Fibroblast of pulmonary artery (primary cell): ENCODE measurements at regions not wholly inside any gene's neighbourhood (a gene's known extent, or its start where the extent isn't known, plus 50 kb on each side); places are given as distances from the start of the nearest gene placed in this dataset.

Experiments used
- DNase-seq: peaks from one replicate; pipeline ENCODE4 v3.0.0-alpha.2; 2010; ENCODE audit warnings: low read depth
- H3K4me3 ChIP-seq: replicated peaks from 2 replicates; pipeline ENCODE4 v1.5.1; 2011; ENCODE audit warnings: low read depth, mild to moderate bottlenecking, control low read depth, low read length, moderate library complexity
- TF ChIP-seq, protein P1 (sequence below): IDR thresholded peaks from 2 replicates; pipeline ENCODE4 v1.5.1; 2011; ENCODE audit warnings: mild to moderate bottlenecking, control low read depth, low read length, inconsistent platforms; ENCODE audit errors: missing control alignments

DNA sequence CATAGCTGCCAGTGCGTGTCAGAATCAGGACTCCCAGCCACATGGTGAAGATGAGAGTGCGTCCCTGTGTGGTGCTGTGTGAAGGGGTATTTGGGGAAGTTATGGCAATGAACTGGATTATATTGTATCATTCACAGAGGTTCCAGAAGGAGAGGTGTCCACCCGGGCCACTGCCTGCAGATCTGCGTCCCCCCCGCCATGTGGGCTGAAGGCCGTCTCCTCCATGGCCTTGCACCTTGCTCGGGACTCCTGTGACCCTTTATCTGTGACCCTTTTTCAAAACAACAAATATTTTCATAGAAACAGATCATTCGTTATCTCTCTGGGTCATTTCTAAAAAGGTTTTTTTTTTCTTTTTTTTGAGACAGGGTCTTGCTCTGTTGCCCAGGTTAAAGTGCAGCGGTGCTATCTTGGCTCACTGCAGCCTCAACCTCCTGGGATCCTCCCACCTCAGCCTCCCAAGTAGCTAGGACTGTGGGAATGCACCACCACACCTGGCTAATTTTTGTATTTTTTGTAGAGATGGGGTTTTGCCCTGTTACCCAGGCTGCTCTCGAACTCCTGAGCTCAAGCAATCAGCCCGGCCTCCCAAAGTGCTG, 120.2 kb upstream of the ERRFI1 start:
- DNase-seq, result no peak
- H3K4me3 ChIP-seq, result no peak overlapping the region
- TF ChIP-seq, protein P1, sequence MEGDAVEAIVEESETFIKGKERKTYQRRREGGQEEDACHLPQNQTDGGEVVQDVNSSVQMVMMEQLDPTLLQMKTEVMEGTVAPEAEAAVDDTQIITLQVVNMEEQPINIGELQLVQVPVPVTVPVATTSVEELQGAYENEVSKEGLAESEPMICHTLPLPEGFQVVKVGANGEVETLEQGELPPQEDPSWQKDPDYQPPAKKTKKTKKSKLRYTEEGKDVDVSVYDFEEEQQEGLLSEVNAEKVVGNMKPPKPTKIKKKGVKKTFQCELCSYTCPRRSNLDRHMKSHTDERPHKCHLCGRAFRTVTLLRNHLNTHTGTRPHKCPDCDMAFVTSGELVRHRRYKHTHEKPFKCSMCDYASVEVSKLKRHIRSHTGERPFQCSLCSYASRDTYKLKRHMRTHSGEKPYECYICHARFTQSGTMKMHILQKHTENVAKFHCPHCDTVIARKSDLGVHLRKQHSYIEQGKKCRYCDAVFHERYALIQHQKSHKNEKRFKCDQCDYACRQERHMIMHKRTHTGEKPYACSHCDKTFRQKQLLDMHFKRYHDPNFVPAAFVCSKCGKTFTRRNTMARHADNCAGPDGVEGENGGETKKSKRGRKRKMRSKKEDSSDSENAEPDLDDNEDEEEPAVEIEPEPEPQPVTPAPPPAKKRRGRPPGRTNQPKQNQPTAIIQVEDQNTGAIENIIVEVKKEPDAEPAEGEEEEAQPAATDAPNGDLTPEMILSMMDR, result no peak

DNA sequence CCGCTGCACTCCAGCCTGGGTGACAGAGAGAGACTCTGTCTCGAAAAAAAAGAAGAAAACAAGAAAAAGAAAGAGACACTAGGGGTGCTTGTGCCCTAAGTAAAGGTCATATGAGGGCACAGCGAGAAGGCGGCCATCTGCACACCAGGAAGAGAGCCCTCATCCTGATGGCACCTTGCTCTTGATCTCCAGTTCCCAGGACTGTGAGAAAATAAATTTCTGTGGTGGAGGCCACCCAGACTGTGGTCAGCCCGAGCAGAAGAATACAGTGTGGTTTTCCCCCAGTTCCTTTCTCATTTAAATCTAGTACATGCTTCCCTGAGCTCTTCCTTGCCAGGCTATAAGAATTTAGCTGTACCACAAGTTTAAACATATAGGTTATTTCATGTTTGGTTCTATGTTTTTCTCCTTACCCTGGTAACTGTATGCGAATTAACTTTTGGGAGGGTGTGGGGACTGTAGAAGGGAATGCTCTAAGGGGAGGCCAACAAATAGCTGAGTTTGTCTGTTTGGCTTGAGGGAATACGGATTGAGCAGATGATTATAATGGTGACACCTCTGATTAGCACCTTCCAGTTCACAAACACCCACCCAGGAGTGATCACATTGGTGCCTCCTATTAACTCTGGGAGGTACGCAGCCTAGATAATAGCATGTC, 119.6 kb upstream of the ERRFI1 start:
- no peak overlapping the region for H3K4me3 ChIP-seq
- TF ChIP-seq, protein P1, result no peak
- no peak for DNase-seq

DNA sequence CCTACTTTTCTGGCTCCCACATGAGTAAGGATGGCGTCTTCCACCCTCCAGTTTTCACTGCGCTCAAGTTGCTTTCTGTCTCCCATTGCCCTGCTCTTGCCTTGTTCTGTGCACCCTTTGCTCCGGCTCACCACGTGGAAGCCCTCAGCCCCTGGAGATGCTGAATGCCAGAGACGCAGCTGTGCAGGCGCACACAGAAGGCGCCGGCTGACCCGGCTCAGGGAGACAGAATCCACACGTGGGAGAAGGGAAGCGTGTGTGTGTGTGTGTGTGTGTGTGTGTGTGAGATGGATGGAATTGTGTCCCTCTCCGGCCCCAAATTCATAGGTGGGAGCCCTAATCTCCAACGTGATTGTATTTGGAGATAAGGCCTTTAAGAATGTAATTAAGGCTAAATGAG, 118.2 kb upstream of the ERRFI1 start:
- TF ChIP-seq, protein P1, result no peak
- H3K4me3 ChIP-seq, result no peak overlapping the region
- no peak for DNase-seq

DNA sequence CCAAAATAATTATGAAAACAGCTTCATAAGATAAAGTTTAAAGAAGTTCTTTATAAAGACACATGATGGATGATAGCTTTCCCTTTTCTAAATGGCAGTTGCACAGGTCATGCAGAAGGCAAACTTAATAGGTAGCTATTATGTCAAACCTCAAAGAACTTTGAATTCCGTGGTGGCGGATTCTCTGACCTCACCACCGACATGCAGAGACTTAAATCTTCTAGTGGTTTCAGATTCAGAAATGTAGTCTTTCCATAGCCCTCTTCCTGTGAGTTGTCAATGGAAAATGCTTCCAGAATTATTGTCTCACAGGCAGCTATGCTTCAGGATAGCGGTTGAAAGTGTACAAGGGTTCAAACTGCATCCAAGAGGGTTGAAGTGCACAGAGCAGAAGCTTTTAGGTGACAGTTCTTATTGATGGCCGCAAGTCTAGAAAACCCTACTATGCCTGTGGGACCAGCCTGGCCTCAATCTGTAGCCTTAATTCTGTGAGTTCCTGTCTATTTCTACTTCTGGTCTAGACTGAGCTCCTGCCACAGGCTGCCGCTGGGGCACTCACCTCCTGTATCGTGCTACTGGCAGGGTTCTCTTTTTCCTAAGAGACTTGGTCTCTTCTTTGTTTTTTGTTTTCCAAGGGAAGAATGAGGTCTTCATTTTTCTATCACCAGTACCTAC, 117.0 kb upstream of the ERRFI1 start:
- no peak overlapping the region for H3K4me3 ChIP-seq
- DNase-seq, result peak; percentile 42
- TF ChIP-seq, protein P1, result no peak

DNA sequence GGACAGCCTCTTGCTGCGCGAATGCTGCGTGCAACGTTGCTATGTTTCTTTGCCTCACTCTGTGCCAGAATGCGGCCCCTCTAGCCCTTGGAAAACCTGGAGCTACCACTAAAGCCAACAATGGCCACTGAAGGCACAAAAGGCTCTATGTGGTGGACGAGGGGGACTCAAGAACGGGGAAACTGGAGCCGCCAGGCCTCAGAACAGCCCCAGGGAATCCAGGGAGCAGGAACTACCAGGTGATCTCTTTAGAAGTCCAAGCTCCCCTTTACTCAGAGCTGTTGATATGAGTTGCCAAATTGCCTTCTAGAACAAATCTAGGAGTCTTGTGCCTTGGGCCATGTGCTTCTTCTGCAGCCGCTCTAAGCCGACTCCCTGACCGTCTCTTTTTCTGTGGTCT, 113.8 kb upstream of the ERRFI1 start:
- H3K4me3 ChIP-seq, result no peak overlapping the region
- DNase-seq, result no peak
- TF ChIP-seq, protein P1, result no peak

DNA sequence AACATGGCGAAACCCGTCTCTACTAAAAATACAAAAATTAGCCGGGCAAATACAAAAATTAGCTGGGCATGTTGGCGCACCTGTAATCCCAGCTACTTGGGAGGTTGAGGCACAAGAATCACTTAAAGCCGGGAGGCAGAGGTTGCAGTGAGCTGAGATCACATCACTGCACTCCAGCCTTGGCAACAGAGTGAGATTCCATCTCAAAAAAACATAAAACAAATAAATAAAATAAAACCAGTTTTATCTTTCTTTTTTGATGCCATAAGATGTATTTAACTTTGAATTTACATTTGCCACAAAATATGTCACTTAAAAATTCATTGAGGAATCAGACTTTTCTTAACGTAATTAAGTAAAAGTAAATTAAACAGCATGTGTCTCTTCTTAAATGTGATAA, 113.3 kb upstream of the ERRFI1 start:
- DNase-seq, result no peak
- TF ChIP-seq, protein P1, result no peak
- no peak overlapping the region for H3K4me3 ChIP-seq
